ENCODE measurements at regions not wholly inside any gene's neighbourhood (a gene's known extent, or its start where the extent isn't known, plus 50 kb on each side); places are given as distances from the start of the nearest gene placed in this dataset.

- Mint-ChIP-seq H3K4me3 (no peak overlapping the region), H3K9me3 (no peaks in the 10 kb centered on the region), H3K4me1 (peaks cover 10% of the 10 kb centered on the region), H3K36me3 (ENCODE audit: low read depth) (no peaks in the 10 kb centered on the region), H3K27me3 (ENCODE audit: low read depth) (no peaks in the 10 kb centered on the region), H3K27ac (ENCODE audit: unreplicated experiment) (no peak overlapping the region)
- no peak for TF ChIP-seq CTCF (conservative IDR thresholded peaks at IDR 0.05)
- no peak for DNase-seq (ENCODE audit: low read depth, low spot score)
These were observed 84.0 kb downstream of the DACT1 start for GRCh38 chr14:58721723-58722122.

GRCh38 chr14:58722441-58722840, 84.7 kb downstream of the DACT1 start:
- Mint-ChIP-seq H3K27me3 (ENCODE audit: low read depth) (no peaks in the 10 kb centered on the region), H3K36me3 (ENCODE audit: low read depth) (no peaks in the 10 kb centered on the region), H3K4me1 (peaks cover 5% of the 10 kb centered on the region), H3K27ac (ENCODE audit: unreplicated experiment) (no peak overlapping the region), H3K9me3 (no peaks in the 10 kb centered on the region), H3K4me3 (no peak overlapping the region)
- no peak for DNase-seq (ENCODE audit: low read depth, low spot score)
- TF ChIP-seq CTCF (conservative IDR thresholded peaks at IDR 0.05), result no peak

- H3K36me3 Mint-ChIP-seq (ENCODE audit: low read depth), result no peaks in the 10 kb centered on the region
- no peak for TF ChIP-seq CTCF (conservative IDR thresholded peaks at IDR 0.05)
- H3K4me3 Mint-ChIP-seq, result no peak overlapping the region
- no peaks in the 10 kb centered on the region for H3K9me3 Mint-ChIP-seq
- no peaks in the 10 kb centered on the region for H3K27me3 Mint-ChIP-seq (ENCODE audit: low read depth)
- no peak overlapping the region for H3K27ac Mint-ChIP-seq (ENCODE audit: unreplicated experiment)
- no peaks in the 10 kb centered on the region for H3K4me1 Mint-ChIP-seq
- DNase-seq (ENCODE audit: low read depth, low spot score), result no peak
These were observed 86.4 kb downstream of the DACT1 start for GRCh38 chr14:58724206-58724605.

- DNase-seq (ENCODE audit: low read depth, low spot score), result no peak
- no peak overlapping the region for H3K27ac Mint-ChIP-seq (ENCODE audit: unreplicated experiment)
- no peaks in the 10 kb centered on the region for H3K9me3 Mint-ChIP-seq
- no peaks in the 10 kb centered on the region for H3K27me3 Mint-ChIP-seq (ENCODE audit: low read depth)
- no peaks in the 10 kb centered on the region for H3K4me1 Mint-ChIP-seq
- no peaks in the 10 kb centered on the region for H3K36me3 Mint-ChIP-seq (ENCODE audit: low read depth)
- no peak for TF ChIP-seq CTCF (conservative IDR thresholded peaks at IDR 0.05)
- H3K4me3 Mint-ChIP-seq, result no peak overlapping the region
These were observed 86.9 kb downstream of the DACT1 start for GRCh38 chr14:58724702-58725101.

- no peaks in the 10 kb centered on the region for H3K27me3 Mint-ChIP-seq (ENCODE audit: low read depth)
- no peak overlapping the region for H3K4me3 Mint-ChIP-seq
These were observed 87.5 kb downstream of the DACT1 start for GRCh38 chr14:58725226-58725625.

More at GRCh38 chr14:58725226-58725625, 87.5 kb downstream of the DACT1 start:
- no peak for DNase-seq (ENCODE audit: low read depth, low spot score)
- Mint-ChIP-seq H3K4me1 (no peaks in the 10 kb centered on the region), H3K36me3 (ENCODE audit: low read depth) (no peaks in the 10 kb centered on the region), H3K27ac (ENCODE audit: unreplicated experiment) (no peak overlapping the region), H3K9me3 (no peaks in the 10 kb centered on the region)
- TF ChIP-seq CTCF (conservative IDR thresholded peaks at IDR 0.05), result no peak

All from neural crest cell (in vitro differentiated cells).